ENCODE measurements at regions not wholly inside any gene's neighbourhood (a gene's known extent, or its start where the extent isn't known, plus 50 kb on each side); places are given as distances from the start of the nearest gene placed in this dataset.

- no peak for TF ChIP-seq CTCF (IDR thresholded peaks at IDR 0.05)
- TF ChIP-seq POLR2A (IDR thresholded peaks at IDR 0.05) = no peak
Observed at GRCh38 chr9:99577351-99577750, 244.3 kb upstream of the NR4A3 start.

All from uterus (tissue), 2 donors.